CD4-positive, alpha-beta T cell treated with Interleukin-17A for 1 hour (primary cell): ENCODE measurements at regions not wholly inside any gene's neighbourhood (a gene's known extent, or its start where the extent isn't known, plus 50 kb on each side); places are given as distances from the start of the nearest gene placed in this dataset.
"Not testable (repeated sequence)": the region's sequence is repeated elsewhere in the genome, so short reads cannot be mapped to it uniquely, and the experiment has no call there.

Experiments used
- DNase-seq: peaks from one replicate; pipeline ENCODE4 v3.0.0-alpha.2; 2020

DNA sequence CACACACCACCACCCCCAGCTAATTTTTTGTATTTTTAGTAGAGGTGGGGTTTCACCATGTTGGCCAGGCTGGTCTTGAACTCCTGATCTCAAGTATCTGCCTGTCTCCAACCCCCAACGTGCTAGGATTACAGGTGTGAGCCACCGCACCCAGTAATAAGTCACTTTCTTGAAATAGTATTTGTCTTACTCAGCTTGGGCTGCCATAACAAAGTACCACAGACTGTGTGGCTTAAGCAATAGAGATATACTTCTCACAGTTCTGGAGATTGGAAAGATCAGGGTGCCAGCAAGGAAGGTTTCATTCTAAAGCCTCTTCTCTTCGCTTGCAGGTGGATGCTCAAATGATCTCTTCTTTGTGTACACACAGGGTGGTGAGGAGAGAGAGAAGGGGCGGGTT is 99.8 kb downstream of the ARRDC3 start:
- no peak for DNase-seq

DNA sequence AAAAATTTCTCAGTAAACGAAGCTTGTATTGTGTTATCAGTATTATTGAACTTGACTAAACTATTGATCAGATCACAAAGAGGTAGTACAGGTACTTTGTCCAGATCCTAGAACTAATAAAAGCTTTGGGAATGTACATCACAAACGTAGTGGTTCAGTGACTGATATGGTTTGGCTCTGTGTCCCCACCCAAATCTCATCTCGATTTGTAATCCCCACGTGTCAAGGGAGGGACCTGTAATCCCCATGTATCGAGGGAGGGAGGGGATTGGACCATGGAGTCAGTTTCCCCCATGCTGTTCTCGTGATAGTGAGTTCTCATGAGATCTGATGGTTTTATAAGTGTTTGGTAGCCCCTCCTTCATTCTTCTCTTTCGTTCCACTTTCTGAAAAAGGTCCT is 100.9 kb downstream of the ARRDC3 start:
- no peak for DNase-seq

DNA sequence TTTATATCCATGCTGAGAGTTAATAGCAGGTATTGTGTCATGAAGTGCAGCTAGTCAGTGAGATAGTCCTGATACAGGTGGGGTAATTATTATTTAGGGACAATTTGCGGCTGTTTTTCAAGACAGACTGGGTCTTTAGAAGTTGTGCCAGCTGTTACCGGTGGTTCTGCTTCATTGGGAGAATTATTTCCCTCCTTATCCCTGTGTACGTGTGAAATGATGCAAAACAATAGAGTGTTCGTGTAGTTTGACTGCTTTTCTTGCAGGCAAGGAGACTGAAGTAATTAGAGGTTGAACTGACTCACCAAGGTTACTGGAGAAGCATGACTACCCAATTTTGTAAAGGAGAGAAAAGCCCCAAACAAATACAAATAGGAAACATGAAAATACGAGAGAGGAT is 101.7 kb downstream of the ARRDC3 start:
- DNase-seq: no peak

DNA sequence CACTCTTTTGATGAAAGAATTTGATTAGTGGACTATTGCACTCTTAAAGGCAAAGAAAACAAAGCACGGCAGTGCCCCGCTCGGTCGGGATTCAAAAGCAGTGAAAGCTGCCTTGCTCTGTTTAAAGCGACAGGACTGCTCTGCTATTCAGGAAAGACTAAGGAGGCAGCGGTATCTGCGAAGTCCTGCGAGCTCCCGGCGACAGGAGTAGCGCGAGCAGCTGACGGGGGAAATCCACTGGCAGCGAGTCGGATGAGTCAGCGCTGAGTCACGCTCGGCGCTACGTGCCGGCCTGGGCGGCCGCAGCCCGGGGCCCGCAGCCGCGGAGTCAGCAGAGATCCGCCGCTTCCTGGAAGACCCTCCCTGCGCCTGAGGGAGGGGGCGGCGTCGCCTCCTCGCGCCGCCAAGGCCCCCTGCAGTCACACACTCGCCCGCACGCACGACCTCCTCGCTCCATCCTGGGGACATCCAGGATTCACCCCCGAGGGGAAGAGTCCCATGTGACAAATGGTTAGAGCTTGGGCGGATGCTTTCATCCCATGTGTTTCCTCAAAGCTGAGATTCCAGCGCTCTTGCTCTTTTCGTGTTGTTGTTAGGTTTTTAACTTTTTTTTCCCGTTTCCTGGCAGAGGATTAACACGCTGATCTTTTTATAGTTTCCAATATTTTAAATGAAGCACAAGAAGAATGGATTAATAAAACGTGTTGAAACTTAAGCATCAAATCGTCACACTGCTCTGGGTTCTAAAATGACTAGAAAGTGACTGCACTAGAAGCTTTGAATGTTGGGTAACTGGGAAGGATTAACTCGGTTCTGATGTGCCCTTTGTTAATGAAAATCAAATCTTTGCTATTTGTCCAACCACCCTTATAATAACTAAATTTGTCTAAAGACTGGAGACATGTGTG is 102.5 kb downstream of the ARRDC3 start:
- peak; percentile 83 for DNase-seq

DNA sequence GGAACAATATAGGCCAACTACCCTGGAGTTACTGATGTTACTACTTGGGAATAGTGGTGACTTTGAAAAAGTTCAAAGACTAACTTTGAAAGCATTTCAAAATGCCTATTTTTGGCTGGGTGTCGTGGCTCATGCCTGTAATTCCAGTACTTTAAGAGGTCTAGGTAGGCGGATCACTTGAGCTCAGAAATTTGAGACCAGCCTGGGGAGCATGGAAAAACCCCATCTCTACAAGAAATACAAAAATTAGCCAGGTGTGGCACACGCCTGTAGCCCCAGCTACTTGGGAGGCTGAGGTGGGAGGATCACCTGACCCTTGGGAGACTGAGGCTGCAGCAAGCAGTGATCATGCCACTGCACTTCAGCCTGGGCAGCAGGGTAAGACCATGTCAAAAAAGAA is 105.3 kb downstream of the ARRDC3 start:
- no peak for DNase-seq

DNA sequence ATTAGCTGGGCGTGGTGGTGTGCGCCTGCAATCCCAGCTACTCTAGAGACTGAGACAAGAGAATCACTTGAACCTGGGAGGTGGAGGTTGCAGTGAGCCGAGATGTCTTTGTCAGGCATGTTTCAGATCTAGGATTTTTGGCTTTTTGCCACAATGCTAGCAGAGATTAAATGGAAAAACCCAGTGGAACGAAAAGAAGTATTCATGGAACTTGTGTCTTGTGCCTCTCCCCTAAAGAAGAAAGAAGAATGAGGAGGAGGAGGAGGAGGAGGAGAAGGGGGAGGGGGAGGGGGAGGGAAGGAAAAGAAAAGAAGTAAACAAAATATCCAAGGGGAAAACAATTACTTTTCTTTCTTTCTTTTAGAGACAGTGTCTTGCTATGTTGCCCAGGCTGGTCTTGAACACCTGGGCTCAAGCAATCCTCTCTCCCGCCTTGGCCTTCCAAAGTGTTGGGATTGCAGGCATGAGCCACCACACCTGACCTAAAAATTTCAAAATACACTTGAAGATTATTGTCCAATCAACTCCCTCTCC is 106.0 kb downstream of the ARRDC3 start:
- no peak for DNase-seq

DNA sequence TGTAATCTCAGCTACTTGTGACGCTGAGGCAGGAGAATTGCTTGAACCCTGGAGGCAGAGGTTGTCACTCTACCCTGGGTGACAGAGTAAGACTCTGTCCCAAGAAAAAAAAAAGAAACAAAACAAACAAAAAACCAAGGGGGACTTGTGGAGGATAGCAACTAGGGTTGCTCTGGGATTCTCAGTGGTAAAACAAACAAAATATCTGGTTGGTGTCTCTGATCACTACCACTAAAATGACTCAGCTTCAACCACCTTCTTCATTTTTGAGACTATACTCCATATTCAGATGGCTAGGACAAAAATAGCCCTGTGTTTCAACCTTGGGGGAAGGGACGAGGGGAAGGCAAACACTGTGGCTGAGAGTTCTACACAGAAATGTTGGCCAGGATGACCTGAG is 110.3 kb downstream of the ARRDC3 start:
- DNase-seq: no peak

DNA sequence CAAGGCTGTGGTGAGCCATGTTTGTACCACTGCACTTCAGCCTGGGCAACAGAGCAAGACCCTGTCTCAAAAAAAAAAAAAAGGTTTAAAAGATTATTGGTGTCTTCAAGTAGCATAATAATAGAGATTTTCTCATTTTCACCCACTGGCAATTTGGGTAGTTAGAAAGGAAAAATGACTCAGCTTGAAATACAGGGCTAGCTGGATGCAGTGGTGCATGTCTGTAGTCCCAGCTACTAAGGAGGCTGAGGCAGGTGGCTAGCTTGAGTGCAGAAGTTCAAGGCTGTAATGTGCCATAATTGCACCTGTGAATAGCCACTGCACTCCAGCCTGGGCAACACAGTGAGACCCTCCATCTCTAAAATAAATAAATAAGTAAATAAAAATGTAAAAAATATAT is 111.1 kb downstream of the ARRDC3 start:
- DNase-seq: no peak

DNA sequence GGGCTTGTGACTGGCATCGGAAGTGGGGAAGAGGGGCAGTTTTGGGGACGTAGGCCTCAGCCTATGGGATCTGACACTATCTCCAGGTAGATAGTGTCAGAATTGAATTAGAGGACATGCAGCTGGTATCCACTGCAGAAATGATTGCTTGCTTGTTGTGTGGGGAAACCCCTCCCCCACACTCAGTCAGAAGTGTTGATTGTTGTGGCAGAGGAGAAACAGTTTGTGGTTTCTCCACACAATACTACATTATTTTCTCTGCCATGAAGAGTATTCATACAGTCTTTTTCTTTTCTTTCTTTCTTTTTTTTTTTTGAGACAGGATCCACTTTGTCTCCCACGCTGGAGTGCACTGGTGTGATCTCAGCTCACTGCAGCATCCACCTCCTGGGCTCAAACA is 113.9 kb downstream of the ARRDC3 start:
- peak; percentile 22 for DNase-seq

DNA sequence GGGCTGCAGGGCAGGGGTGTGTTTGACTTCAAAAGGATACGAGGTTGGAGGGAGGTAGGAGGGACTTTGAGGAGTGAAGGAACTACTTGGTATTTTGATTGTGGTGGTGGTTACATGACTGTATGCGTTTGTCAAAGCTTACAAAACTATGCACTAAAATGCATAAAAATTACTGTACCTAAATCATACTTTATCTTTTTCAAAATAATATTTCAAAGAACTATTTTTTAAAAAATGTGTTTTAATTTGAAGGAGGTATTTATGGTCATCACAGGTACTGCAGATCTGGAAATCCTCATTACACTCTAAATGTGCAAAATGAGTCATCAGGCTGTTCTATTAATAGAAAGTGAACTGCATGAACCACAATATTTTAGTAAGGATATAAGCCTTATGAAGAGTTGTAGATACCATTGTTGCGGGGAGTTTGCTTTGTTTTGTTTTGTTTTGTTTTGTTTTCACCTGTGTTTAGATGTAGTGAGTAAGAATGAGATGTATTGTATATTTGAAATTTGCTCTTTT is 116.9 kb downstream of the ARRDC3 start:
- peak; percentile 19 for DNase-seq

DNA sequence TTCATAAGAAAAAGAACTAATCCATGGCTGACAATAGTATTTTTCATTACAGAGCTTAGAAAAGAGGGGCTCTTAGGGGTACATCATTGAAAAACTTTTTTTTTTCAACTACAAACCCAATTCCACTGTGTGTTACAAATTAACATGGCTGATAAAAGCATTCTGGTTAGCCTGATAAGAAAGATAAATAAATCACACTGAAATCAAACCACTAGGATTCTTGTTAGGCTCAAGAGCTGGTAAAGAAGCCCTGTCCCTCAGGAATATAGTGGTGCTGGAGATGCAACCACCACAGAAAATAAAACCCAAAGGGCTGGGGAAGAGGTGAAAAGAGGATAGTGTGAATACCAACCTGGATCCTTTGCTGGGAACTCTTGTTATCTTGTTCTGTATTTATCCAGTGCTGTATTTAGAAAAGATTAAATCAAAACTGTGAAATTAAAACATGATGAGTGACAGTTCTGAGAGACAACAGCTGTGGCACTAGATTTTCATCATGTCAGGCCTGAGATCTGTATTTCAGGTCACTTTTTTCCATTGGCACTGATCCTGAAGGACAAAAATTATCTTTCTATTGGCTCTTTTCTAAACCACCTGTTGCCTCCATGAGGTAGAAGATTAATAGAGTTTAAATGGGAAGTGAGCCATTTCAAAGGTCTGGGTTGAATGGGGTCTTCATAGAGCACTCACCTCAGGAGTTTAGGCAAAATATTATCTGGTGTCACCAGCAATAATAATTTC is 118.6 kb downstream of the ARRDC3 start:
- no peak for DNase-seq

DNA sequence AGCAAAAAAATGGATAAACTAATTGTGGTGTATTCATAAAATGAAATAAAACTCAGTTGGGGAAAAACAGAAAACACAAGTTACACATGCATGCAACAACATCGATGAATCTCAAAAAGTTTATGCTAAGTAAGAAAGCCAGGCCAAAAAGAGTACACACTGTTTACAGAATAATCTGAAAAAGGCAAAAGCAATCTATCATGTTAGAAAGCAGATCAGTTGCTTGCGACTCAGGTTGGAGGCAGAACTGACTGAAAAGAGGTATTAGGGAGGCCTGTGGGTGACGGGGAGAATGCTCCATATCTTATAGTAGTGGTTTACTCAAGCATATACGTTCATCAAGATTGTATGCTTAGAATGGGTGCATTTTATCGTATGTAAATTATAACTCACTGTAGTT is 119.2 kb downstream of the ARRDC3 start:
- DNase-seq: no peak

DNA sequence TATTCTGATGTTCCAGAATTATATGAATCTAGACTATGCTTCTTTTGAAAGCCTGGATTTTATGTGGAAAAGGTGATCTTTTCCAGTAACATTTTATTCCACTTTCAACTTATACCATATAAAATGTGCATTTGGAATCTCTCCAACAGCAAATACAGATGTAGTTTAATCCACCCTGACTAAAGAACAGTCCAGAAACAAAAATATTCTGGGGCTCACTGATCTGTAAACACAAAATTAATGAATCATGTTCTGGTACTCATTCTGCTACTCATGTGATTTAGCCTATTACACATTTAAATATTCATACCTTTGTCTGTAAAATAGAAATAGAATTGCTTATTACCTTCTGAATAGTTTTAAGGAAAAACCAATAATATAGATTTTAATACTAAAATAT is 125.8 kb downstream of the ARRDC3 start:
- no peak for DNase-seq

DNA sequence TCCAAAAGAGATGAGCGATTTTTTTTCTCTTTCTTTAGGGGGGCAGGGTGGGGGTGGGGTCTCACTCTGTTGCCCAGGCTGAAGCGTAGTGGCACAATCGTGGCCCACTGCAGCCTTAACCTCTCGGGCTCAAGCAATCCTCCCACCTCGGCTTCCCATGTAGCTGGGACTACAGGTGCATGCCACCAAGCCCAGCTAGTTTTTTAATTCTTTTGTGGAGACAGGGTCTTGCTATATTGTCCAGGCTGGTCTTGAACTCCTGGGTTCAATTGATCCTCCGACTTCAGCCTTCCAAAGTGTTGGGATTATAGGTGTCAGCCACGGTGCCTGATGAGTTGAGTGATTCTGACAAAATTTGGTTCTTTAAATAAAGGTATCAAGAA is 127.0 kb downstream of the ARRDC3 start:
- no peak for DNase-seq

DNA sequence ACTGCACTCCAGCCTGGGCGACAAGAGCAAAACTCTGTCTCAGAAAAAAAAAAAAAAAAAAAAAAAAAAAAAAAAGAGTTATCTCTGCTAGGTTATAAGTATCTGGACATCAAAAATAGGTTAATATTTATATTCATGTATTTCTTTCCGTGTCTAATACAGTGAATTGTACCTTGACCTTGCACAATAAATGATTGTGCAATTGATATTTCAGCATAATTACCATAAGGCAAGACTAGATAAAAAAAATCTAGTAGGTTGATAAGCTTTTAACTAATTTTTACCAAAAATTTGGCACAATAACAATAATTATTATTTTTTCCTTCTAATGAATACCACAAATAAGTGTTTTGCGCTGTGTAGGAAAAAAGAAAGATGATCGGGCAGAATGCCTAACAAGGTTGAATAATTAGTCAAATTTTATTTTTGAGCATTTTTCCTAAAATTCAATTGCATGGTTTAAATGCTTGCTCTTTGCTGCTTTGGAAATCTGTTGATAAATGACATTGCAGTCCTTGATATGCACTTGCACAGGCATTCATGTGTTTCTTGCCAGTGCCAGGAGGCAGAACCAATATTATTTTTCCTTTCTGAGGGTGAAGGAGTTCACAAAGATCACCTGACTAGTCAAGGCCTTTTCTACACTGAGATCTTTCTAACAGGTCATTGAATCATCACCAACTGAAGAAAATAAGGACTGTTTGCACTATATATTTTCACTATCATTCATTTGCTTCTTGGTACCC is 127.5 kb downstream of the ARRDC3 start:
- DNase-seq: no peak

DNA sequence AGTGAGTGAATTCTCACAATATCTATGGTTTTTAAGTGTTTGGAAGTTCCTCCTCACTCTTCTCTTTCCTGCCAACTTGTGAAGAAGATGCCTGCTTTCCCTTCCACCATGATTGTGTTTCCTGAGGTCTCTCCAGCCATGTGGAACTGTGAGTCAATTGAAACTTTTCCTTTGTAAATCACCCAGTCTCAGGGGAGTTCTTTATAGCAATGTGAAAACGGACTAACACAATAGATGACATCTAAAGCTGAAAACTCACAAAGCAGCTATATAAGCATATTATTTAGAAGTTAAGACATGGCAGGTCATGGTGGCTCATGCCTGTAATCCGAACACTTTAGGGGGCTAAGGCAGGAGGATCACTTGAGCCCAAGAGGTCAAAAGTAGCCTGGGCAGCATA is 130.2 kb downstream of the ARRDC3 start:
- DNase-seq: no peak

DNA sequence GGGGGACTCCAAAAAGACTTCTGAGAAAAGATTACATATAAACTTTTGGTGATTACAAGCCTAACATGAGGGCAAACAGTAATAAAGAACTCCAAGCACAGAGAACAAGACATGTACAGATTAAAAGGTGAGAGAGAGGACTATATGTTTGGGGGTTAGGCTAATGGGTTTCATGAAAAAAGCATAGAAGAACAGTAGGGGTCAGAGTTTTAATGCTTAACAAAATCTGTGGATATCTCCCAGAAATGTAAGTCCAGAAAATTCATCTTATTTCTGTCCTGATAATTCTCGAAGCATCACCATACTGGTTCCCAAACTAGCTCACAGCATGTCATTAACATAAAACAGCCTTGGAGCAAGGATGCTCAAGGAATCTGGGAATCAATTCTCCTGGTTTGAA is 137.2 kb downstream of the ARRDC3 start:
- no peak for DNase-seq

DNA sequence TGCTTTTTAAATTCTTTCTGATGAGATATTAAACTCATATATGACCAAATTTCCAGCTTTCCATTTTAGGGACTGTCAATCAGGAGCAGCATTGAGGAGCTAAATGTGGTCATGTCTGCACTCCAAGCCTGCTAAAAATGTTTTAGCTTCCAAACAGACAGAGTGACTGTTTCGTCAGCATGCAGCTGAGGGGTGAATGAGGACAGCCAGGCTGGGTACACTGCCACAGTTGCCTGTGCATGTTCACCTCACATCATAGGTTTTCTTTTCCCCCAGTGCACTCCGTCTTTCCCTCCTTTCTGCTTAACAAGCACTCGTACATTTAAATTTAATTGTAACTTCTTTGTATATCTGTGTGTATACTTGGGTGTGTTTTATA is 138.1 kb downstream of the ARRDC3 start:
- DNase-seq: no peak

DNA sequence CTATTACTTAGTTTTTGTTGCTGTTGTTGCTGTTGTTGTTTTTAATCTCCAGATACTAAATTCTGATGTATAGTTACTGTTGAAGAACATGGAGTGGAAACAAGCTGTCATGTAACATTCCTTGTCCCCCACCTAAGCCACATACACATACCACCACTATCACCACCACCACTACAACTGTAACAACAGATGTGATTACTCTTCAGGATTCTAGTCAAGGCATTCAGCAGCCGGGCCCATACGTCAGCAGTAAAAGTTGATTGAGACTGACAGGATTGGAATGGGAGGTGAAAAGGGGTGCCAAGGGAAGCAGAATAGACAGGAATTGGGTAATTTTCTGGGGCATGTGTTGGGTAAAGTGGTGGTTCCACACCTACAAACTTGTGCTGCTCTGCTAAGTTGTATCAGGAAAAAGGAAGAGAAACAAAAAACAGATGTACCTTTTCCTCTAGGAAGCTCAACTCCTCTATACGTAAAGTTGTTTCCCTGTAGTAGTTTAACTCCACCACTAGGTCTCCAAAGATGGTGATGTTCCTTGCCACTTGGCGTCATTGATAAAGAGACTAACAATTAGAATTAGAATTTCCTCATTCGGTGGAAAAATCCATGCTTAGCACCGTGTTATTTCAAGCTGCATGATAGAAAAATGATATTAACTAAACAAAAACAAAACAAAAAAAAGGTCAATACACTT is 138.6 kb downstream of the ARRDC3 start:
- no peak for DNase-seq

DNA sequence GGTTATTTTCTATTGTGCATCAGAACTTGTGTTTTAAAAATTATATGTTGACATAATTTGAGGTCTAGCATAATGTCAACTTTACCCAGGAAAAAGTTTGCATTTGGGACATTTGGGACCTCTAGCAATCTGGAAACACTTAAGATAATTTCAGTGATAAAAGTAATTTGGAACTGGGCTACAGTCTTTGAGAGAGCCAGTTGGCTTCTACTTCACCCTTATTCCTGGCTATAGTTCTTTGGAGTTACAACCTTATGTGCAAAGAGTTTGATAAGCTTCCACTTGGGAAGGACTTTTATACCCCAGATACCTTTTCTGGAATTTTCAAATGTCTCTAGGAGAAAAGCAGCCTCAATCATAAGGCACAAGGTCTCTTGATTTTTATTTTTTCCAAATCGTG is 139.3 kb downstream of the ARRDC3 start:
- DNase-seq: no peak

DNA sequence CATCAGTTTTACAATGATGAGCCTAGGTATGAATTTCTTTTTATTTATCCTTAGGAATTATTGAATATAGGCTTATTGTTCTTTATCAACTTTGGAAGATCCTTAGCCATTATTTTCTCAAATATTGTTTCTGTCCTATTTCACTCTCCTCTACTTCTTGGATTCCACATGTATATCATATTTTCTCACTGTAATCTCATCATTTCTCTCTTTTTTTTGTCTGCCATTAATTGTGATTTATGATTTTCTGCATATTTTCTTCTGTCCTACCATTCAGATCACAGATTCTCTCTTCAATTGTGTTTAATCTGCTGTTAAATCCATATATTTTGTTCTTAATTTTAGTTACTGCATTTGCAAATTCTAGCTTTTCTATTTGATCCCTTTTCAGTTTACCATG is 139.8 kb downstream of the ARRDC3 start:
- no peak for DNase-seq

DNA sequence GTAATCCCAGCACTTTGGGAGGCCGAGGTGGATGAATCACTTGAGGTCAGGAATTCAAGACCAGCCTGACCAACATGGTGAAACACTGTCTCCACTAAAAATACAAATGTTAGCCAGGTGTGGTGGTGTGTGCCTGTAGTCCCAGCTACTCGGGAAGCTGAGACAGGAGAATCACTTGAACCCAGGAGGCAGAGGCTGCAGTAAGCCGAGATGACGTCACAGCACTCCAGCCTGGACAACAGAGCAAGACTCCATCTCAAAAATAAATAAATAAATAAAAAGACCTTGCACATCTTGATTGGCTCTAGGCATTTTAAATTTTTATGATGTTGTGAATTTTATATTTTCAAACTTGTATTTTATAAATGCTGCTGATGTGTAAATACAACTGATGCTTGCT is 141.7 kb downstream of the ARRDC3 start:
- not testable (repeated sequence) for DNase-seq

DNA sequence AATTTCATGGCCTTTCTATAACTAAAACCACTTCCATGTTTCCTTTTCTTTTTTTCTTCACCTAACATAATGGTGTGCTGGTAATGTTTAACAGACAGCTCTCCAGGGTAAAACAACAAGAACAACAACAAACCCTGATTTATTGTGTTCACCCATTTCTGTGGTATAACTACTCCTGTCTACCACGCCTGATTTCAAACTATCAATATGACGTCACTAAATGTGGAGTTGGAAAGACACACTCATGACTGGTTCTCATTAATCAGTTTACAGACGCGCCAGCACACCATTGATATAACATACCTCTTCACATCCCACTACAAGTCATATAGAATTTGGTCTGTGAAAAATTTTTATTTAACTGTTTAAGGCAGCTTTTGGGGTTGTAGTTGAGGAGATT is 142.9 kb downstream of the ARRDC3 start:
- DNase-seq: no peak
